ENCODE measurements at regions not wholly inside any gene's neighbourhood (a gene's known extent, or its start where the extent isn't known, plus 50 kb on each side); places are given as distances from the start of the nearest gene placed in this dataset.

DNA sequence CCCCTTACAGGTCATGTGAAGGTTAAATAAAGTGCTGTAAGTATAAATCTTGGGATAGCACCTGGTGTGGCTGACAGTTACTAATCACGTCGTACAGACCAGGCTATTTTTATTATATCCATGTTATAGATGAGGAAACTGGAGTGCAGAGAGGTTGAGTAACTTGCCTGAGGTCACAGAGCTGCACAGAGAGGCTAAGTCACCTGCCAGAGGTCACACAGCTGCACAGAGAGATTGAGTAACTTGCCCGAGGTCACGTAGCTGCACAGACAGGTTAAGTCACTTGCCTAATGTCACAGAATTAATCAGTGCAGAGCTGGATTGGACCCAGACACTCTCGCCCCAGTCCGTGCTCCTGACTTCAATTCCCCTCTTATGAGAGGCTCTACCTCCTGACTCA is 171.5 kb downstream of the NUP210 start:
- H3K9ac ChIP-seq (ENCODE audit: low read depth in 2 of 2, low read length in 2 of 2) = no peak overlapping the region
- DNase-seq = no peak
- TF ChIP-seq, protein P1, sequence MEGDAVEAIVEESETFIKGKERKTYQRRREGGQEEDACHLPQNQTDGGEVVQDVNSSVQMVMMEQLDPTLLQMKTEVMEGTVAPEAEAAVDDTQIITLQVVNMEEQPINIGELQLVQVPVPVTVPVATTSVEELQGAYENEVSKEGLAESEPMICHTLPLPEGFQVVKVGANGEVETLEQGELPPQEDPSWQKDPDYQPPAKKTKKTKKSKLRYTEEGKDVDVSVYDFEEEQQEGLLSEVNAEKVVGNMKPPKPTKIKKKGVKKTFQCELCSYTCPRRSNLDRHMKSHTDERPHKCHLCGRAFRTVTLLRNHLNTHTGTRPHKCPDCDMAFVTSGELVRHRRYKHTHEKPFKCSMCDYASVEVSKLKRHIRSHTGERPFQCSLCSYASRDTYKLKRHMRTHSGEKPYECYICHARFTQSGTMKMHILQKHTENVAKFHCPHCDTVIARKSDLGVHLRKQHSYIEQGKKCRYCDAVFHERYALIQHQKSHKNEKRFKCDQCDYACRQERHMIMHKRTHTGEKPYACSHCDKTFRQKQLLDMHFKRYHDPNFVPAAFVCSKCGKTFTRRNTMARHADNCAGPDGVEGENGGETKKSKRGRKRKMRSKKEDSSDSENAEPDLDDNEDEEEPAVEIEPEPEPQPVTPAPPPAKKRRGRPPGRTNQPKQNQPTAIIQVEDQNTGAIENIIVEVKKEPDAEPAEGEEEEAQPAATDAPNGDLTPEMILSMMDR (IDR thresholded peaks at IDR 0.05) = no peak
- no peaks in the 10 kb centered on the region for H3K36me3 ChIP-seq
- H3K27ac ChIP-seq = no peak overlapping the region
- no peak overlapping the region for H3K4me3 ChIP-seq
- no peaks in the 10 kb centered on the region for H3K27me3 ChIP-seq
- no peaks in the 10 kb centered on the region for H3K9me3 ChIP-seq
- H3K4me1 ChIP-seq = no peaks in the 10 kb centered on the region
- intact Hi-C loops (cut with DNase I) = no loop called here

DNA sequence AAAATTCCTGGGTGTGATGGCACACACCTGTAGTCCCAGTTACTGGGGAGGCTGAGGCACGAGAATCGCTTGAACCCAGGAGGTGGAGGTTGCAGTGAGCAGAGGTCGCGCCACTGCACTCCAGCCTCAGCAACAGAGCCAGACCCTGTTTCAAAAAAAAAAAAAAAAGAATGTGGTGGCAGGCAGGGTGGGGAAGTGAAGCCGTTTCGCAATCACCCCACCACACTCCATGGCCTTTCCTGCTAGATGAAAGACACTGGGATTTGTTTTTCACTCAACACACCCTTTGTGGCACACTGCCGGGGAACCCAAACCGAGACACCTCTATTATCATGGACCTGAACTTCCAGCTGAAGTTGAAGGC is 172.4 kb upstream of the IQSEC1 start:
- Histone ChIP-seq H3K27ac (no peak overlapping the region), H3K4me3 (no peak overlapping the region), H3K9ac (ENCODE audit: low read depth in 2 of 2, low read length in 2 of 2) (no peak overlapping the region), H3K9me3 (no peaks in the 10 kb centered on the region), H3K27me3 (no peaks in the 10 kb centered on the region), H3K4me1 (no peaks in the 10 kb centered on the region), H3K36me3 (no peaks in the 10 kb centered on the region)
- TF ChIP-seq, protein P1 (IDR thresholded peaks at IDR 0.05) = no peak
- DNase-seq = no peak
- intact Hi-C loops (cut with DNase I) = no loop called here

DNA sequence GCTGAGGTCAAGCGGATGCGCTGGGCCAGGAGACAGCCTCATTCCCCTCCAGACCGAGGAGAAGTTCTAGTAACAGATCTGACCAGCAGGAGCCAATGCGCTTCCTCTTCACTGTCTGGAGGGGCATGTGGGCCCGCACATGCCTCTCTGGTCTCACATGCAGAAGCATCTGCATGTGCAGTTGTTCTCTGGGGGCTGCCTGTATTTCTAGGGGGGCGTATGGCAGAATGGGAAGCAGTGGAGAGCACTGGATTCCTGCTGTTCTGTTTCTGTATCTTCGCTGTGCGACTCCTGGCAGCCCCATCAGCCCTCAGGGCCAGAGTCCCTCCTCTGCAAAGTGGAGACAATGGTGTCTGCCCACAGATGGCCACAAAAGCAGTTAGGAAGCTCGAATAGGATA is 170.4 kb upstream of the IQSEC1 start:
- TF ChIP-seq, protein P1 (IDR thresholded peaks at IDR 0.05) = no peak

DNA sequence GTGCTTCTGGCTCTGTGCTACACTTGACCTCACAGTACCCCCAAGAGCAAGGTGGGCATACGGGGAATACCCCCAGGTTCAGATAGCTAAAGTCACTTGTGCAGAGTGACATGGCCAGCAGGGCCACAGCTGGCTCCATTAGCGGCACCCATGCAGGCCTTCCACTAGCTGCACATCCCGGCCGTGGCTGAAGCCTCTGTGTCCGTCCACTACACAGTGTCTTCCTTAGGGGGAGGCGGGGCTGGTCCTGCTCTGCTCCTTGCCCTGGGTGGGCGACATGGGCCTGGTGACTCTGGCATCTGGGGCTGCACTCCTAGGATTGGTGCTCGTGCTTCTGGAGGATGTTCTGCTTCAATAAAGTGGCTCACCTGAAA is 169.1 kb upstream of the IQSEC1 start:
- Histone ChIP-seq H3K9me3 (no peaks in the 10 kb centered on the region), H3K9ac (ENCODE audit: low read depth in 2 of 2, low read length in 2 of 2) (no peak overlapping the region), H3K4me1 (no peaks in the 10 kb centered on the region), H3K36me3 (no peaks in the 10 kb centered on the region), H3K4me3 (no peak overlapping the region), H3K27ac (no peak overlapping the region), H3K27me3 (no peaks in the 10 kb centered on the region)
- intact Hi-C loops (cut with DNase I) = no loop called here
- DNase-seq = no peak
- TF ChIP-seq, protein P1 (IDR thresholded peaks at IDR 0.05) = no peak

More for the DNA sequence above, 170.4 kb upstream of the IQSEC1 start:
- no peak overlapping the region for H3K27ac ChIP-seq
- H3K4me1 ChIP-seq = no peaks in the 10 kb centered on the region
- no peaks in the 10 kb centered on the region for H3K9me3 ChIP-seq
- no peaks in the 10 kb centered on the region for H3K36me3 ChIP-seq
- DNase-seq = no peak
- intact Hi-C loops (cut with DNase I) = no loop called here
- H3K4me3 ChIP-seq = no peak overlapping the region
- H3K9ac ChIP-seq (ENCODE audit: low read depth in 2 of 2, low read length in 2 of 2) = no peak overlapping the region
- H3K27me3 ChIP-seq = no peaks in the 10 kb centered on the region

DNA sequence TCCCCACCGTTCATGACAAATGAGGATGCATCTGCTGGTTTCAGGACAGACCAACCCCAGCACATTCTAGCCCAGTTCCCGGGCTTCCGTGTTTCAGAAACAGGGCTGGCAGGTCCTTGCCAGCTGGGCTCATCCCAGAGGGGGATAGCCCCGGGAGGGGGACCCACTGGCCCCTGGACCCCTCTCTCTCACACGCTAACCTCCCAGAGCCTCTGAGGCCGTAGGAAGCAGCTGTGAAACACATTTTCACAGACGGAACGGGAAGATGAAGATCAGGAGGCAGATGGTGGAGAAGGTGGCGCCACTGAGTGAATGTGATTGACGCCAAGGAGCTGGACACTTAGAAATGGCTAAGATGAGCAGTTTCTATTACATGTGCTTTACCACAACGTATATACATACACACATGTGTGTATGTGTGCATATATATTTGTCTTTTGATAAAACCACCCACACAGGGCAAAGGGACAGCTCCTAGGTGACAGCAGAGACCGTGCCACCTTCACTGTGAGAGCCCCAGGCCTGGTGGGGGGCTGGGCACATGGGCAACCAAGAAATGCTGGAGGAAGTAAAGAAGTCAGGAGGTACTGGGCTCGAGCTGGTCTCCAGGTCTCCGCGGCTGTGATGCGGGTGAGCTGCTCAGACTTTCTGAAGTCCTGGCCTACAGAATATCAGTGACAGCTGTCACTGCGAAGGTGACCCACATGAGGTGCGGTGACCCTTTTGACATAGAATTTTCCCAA is 168.6 kb upstream of the IQSEC1 start:
- TF ChIP-seq, protein P1 (IDR thresholded peaks at IDR 0.05) = no peak
- Histone ChIP-seq H3K9me3 (no peaks in the 10 kb centered on the region), H3K9ac (ENCODE audit: low read depth in 2 of 2, low read length in 2 of 2) (no peak overlapping the region), H3K27me3 (no peaks in the 10 kb centered on the region), H3K27ac (no peak overlapping the region), H3K4me3 (no peak overlapping the region), H3K4me1 (no peaks in the 10 kb centered on the region), H3K36me3 (no peaks in the 10 kb centered on the region)
- no peak for DNase-seq
- intact Hi-C loops (cut with DNase I) = no loop called here
